BJ (cell line): ENCODE measurements at regions not wholly inside any gene's neighbourhood (a gene's known extent, or its start where the extent isn't known, plus 50 kb on each side); places are given as distances from the start of the nearest gene placed in this dataset.

Experiments
- CTCF ChIA-PET: fragments of 350-600 bp; formaldehyde crosslinking; extraction: SDS; loops from one replicate; lab custom pipeline; 2021; ENCODE audit warnings: antibody characterized with exemption, inconsistent platforms; lab: Yijun Ruan, JAX
- POLR2A ChIA-PET: fragments of 300-600 bp; sonication (Branson Sonifier 250); formaldehyde crosslinking; extraction: SDS; loops from one replicate; lab custom pipeline; 2021; ENCODE audit warnings: antibody characterized with exemption; lab: Charles Lee
- DNase-seq: peaks from one replicate; pipeline ENCODE4 v3.0.0-alpha.2; 2011; ENCODE audit warnings: low read depth
- H3K27me3 ChIP-seq: 2 replicates; pipeline ENCODE4 v1.6.0; 2011; ENCODE audit warnings: low read length; ENCODE audit not compliant: control insufficient read depth, insufficient read depth
- H3K36me3 ChIP-seq: 2 replicates; pipeline ENCODE4 v1.5.1; 2011; ENCODE audit warnings: low read length; ENCODE audit not compliant: control insufficient read depth, insufficient read depth
- H3K4me3 ChIP-seq: 2 replicates; pipeline ENCODE4 v1.5.1; 2011; ENCODE audit warnings: low read depth, mild to moderate bottlenecking, control low read depth, low read length
- TF ChIP-seq, protein P1 (sequence below): IDR thresholded peaks from 2 replicates; pipeline ENCODE4 v1.5.1; 2011; ENCODE audit warnings: low read depth, mild to moderate bottlenecking, control low read depth, inconsistent platforms, low read length, moderate library complexity; ENCODE audit not compliant: insufficient read depth

DNA sequence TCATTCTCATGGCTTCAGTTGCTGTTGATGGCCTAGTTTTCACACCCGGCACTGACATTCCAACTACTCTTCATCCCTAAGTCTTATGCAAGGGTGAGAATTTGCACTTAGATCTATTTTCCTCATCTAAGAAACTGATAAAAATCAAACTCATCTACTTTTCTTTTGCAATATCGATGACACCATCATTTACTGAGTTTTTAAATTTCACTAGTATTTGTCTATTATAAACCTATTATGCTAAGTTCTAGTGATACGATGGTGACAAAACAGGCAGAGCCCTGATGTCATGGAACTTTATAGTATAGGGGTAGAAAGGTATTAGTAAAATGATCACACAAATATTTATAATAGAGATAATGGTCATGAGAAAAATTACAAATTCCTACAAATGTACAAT lies 167.9 kb upstream of the CITED2 start:
- ChIA-PET CTCF (no interaction called here), POLR2A (no interaction called here)
- Histone ChIP-seq H3K4me3 (no peak overlapping the region), H3K36me3 (no peaks in the 10 kb centered on the region), H3K27me3 (no peaks in the 10 kb centered on the region)
- DNase-seq: no peak
- TF ChIP-seq, protein P1, sequence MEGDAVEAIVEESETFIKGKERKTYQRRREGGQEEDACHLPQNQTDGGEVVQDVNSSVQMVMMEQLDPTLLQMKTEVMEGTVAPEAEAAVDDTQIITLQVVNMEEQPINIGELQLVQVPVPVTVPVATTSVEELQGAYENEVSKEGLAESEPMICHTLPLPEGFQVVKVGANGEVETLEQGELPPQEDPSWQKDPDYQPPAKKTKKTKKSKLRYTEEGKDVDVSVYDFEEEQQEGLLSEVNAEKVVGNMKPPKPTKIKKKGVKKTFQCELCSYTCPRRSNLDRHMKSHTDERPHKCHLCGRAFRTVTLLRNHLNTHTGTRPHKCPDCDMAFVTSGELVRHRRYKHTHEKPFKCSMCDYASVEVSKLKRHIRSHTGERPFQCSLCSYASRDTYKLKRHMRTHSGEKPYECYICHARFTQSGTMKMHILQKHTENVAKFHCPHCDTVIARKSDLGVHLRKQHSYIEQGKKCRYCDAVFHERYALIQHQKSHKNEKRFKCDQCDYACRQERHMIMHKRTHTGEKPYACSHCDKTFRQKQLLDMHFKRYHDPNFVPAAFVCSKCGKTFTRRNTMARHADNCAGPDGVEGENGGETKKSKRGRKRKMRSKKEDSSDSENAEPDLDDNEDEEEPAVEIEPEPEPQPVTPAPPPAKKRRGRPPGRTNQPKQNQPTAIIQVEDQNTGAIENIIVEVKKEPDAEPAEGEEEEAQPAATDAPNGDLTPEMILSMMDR: no peak

DNA sequence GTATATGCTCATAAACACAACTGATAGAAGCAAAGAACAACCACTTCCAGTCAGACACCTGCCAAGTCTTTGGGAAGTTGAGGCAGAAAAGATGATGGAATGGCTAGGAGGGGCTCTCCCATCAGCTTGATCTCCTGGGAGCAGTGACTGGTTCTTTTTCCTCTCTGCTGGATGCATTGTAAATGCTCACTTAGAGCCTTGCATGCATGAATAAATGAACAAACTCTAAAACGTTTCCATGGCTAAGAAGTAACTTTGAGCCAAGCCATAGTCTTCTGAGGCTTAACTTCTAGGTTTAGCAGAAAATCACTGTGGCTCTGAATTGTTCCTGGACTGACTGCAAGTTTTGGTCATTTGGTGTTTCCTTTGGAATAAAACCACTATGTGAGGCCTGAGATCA lies 166.4 kb upstream of the CITED2 start:
- CTCF ChIA-PET: interaction anchor here (0.8 to 0.9 kb wide), 2 partner anchors 10 to 61 kb away, joined by 3 to 4 read pairs; no protein-coding TSS in a partner anchor
- Histone ChIP-seq H3K4me3 (no peak overlapping the region), H3K36me3 (no peaks in the 10 kb centered on the region), H3K27me3 (no peaks in the 10 kb centered on the region)
- TF ChIP-seq, protein P1: no peak
- DNase-seq: no peak
- POLR2A ChIA-PET: interaction anchor here (1.6 kb wide), 1 partner anchor 167 kb away, joined by 6 read pairs; the partner anchor contains the start of gene CITED2

DNA sequence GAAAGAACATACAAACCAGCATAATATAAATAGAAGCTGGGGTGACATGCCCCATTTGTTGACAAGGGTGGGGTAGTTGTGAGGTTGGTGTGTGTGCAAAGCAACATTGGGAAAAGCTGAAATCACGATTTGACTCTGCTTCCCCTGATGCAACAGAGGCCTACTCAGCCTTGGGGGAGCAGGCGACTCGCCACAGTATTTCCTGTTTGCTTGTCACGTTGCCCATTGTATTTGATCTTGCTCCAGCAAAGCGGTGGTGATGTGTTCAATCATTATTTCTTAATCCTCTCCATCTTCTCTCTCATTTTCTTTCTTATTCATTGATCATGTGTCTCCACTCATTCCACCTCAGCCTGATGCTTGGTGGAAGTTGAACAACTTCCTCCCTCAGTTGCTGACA lies 165.8 kb upstream of the CITED2 start:
- Histone ChIP-seq H3K4me3 (no peak overlapping the region), H3K27me3 (no peaks in the 10 kb centered on the region), H3K36me3 (no peaks in the 10 kb centered on the region)
- TF ChIP-seq, protein P1: no peak
- no peak for DNase-seq
- ChIA-PET CTCF (interaction anchor here (0.6 to 0.9 kb wide), 4 partner anchors 11 to 1174 kb away, joined by 3 to 4 read pairs (median 3); no protein-coding TSS in a partner anchor), POLR2A (interaction anchor here (0.6 to 1.6 kb wide), 3 partner anchors 13 to 166 kb away, joined by 3 to 6 read pairs (median 3); partner anchors contain the start of gene CITED2)

DNA sequence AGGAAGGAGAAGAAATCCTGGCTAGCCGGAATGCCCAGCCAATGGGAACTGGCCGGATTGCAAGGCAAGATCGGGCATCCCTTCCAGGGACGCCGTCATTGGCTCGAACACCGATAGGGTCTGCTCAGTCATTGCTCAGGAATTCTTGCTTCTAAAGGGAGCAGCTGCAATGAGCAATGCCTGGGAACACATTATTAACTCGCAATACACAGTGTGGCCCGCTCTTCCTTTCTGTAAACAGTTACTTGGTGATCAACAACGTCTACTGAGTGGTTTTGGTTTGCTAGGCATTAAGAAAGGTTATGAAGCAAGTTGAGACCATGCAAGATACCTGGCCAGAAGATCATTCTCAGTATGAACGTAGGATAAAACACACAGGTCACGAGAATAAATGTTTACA lies 165.4 kb upstream of the CITED2 start:
- POLR2A ChIA-PET: interaction anchor here (0.6 to 1.6 kb wide), 3 partner anchors 13 to 165 kb away, joined by 3 to 6 read pairs (median 3); partner anchors contain the start of gene CITED2

DNA sequence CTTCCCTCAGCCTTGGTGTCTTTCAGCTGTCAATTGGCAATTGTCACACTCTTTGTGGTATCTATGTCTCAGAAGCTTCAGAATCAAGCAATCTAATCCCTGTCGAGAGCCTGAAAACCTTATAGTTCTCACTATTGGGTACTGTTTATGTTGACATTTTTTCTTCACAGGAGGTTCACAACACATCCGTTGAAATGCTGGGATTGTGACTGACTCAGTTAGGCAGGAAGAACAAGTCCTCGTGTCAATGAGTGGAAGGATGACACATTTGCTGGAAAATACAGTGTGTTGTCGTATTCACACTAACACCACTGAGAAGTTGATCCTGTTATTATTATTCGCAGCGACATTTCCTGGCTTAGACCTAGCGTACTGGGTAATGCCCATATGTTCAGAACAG lies 163.9 kb upstream of the CITED2 start:
- no peak for DNase-seq
- H3K4me3 ChIP-seq: no peak overlapping the region
- ChIA-PET CTCF (no interaction called here), POLR2A (no interaction called here)
- TF ChIP-seq, protein P1: no peak
- no peaks in the 10 kb centered on the region for H3K27me3 ChIP-seq
- no peaks in the 10 kb centered on the region for H3K36me3 ChIP-seq

More for the DNA sequence above, 165.4 kb upstream of the CITED2 start:
- CTCF ChIA-PET: interaction anchor here (0.6 to 0.9 kb wide), 3 partner anchors 11 to 1174 kb away, joined by 3 to 4 read pairs (median 3); no protein-coding TSS in a partner anchor
- DNase-seq: peak; percentile 86
- Histone ChIP-seq H3K36me3 (no peaks in the 10 kb centered on the region), H3K27me3 (no peaks in the 10 kb centered on the region), H3K4me3 (no peak overlapping the region)
- TF ChIP-seq, protein P1: no peak
